OCI-LY7 (cell line): ENCODE measurements at regions not wholly inside any gene's neighbourhood (a gene's known extent, or its start where the extent isn't known, plus 50 kb on each side); places are given as distances from the start of the nearest gene placed in this dataset.

Experiments
- BruUV-seq: library from RNA; stranded (reverse); fragments of 400-500 nt; replicated peaks from 2 replicates; lab custom pipeline; 2021; lab: Mats Ljungman, UMichigan
- CTCF ChIA-PET: fragments of 300-600 bp; sonication (Branson Sonifier 250); formaldehyde crosslinking; loops from one replicate; lab custom pipeline; 2022; ENCODE audit warnings: antibody characterized with exemption; ENCODE audit not compliant: unreplicated experiment; lab: Charles Lee
- POLR2A ChIA-PET: fragments of 300-600 bp; sonication (Branson Sonifier 250); formaldehyde crosslinking; loops from one replicate; lab custom pipeline; 2022; ENCODE audit warnings: antibody characterized with exemption; lab: Charles Lee
- DNase-seq: peaks from one replicate; pipeline ENCODE4 v3.0.0-alpha.2; 2015; ENCODE audit warnings: low spot score
- H2AFZ ChIP-seq: fragments of 200-600 bp; sonication (generic), shearing (Covaris generic); 2 replicates; pipeline ENCODE4 v1.6.1; 2014; ENCODE audit warnings: mild to moderate bottlenecking, antibody characterized with exemption, low read length, moderate library complexity
- H3K27ac ChIP-seq: fragments of 200-600 bp; sonication (generic); 2 replicates; pipeline ENCODE4 v1.5.1; 2014; ENCODE audit warnings: mixed run types, low read depth, mild to moderate bottlenecking, moderate library complexity, low read length, inconsistent platforms; ENCODE audit not compliant: poor library complexity, severe bottlenecking
- H3K36me3 ChIP-seq: fragments of 200-600 bp; sonication (generic); 2 replicates; pipeline ENCODE4 v1.6.1; 2014; ENCODE audit warnings: mild to moderate bottlenecking, antibody characterized with exemption, low read length, moderate library complexity, mixed read lengths; ENCODE audit not compliant: insufficient read depth
- H3K4me1 ChIP-seq: fragments of 200-600 bp; sonication (generic); 2 replicates; pipeline ENCODE4 v1.5.1; 2014; ENCODE audit warnings: mild to moderate bottlenecking, low read length; ENCODE audit not compliant: insufficient read depth, poor library complexity, severe bottlenecking
- H3K4me2 ChIP-seq: fragments of 200-600 bp; sonication (generic); 2 replicates; pipeline ENCODE4 v1.6.1; 2014; ENCODE audit warnings: mild to moderate bottlenecking, low read length
- H3K4me3 ChIP-seq: fragments of 200-600 bp; sonication (generic); 2 replicates; pipeline ENCODE4 v1.5.1; 2014; ENCODE audit warnings: mild to moderate bottlenecking, low read depth, low read length; ENCODE audit not compliant: poor library complexity, severe bottlenecking
- H3K79me2 ChIP-seq: fragments of 200-600 bp; sonication (generic); 2 replicates; pipeline ENCODE4 v1.6.1; 2016; ENCODE audit warnings: low read depth, mild to moderate bottlenecking, low read length, moderate library complexity, mixed read lengths; ENCODE audit not compliant: insufficient read depth
- H3K9me2 ChIP-seq: fragments of 200-600 bp; sonication (generic); 2 replicates; pipeline ENCODE4 v1.6.1; 2016; ENCODE audit warnings: mild to moderate bottlenecking, low read length, mixed read lengths; ENCODE audit not compliant: insufficient read depth
- H3K9me3 ChIP-seq: fragments of 200-600 bp; sonication (generic); 2 replicates; pipeline ENCODE4 v1.6.1; 2014; ENCODE audit warnings: mild to moderate bottlenecking, mixed run types, low read length, mixed read lengths
- H4K20me1 ChIP-seq: fragments of 200-600 bp; sonication (generic); 2 replicates; pipeline ENCODE4 v1.6.1; 2014; ENCODE audit warnings: mild to moderate bottlenecking, antibody characterized with exemption, low read length, moderate library complexity, mixed read lengths; ENCODE audit not compliant: insufficient read depth
- EZH2phosphoT487 ChIP-seq: fragments of 200-600 bp; sonication (generic); IDR thresholded peaks from 2 replicates; pipeline ENCODE4 v1.6.1; 2018; ENCODE audit warnings: low read depth, borderline replicate concordance, mild to moderate bottlenecking, mixed run types, antibody characterized with exemption, low read length, moderate library complexity, mixed read lengths
- intact Hi-C: fragments of 100-400 bp; cut with micrococcal nuclease; formaldehyde crosslinking; loops from one replicate; pipeline ENCODE4 v1.10.0; 2022; ENCODE audit not compliant: unreplicated experiment
- TF ChIP-seq, protein P1 (sequence below): fragments of 200-600 bp; sonication (generic); conservative IDR thresholded peaks from 2 replicates; pipeline ENCODE4 v1.5.1; 2014; ENCODE audit warnings: mild to moderate bottlenecking, antibody characterized with exemption, low read length, moderate library complexity, mixed read lengths

DNA sequence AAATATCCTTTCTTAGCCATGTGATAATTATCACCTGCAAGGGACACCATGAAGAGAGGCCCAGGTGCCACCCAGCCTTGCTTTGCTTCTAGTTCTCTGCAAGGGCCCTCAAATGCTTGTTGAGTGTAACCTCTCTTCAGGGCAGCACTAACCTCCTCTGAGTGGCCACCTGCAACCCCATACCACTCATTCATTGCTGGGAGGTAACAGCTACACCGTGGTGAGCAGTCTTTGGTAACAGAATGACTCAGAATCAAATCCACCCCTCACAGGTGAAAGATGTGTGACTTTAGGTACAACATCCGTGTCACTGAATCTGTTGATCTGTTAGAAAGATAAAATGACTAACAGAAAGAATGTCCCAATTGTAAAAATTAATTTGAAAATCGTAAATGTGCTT, 365.1 kb upstream of the TRPC7 start:
- no peak overlapping the region for H2AFZ ChIP-seq
- no peaks in the 10 kb centered on the region for H3K9me3 ChIP-seq
- peaks cover 3% of the 10 kb centered on the region; the same call in 1 of the 2 replicates for H3K9me2 ChIP-seq
- no peak overlapping the region for H3K4me3 ChIP-seq
- POLR2A ChIA-PET = no interaction called here
- H3K79me2 ChIP-seq = no peaks in the 10 kb centered on the region
- no peaks in the 10 kb centered on the region for H3K36me3 ChIP-seq
- intact Hi-C loops = no loop called here
- no peaks in the 10 kb centered on the region for H4K20me1 ChIP-seq
- H3K4me2 ChIP-seq = no peak overlapping the region
- no peak for TF ChIP-seq EZH2phosphoT487
- TF ChIP-seq, protein P1, sequence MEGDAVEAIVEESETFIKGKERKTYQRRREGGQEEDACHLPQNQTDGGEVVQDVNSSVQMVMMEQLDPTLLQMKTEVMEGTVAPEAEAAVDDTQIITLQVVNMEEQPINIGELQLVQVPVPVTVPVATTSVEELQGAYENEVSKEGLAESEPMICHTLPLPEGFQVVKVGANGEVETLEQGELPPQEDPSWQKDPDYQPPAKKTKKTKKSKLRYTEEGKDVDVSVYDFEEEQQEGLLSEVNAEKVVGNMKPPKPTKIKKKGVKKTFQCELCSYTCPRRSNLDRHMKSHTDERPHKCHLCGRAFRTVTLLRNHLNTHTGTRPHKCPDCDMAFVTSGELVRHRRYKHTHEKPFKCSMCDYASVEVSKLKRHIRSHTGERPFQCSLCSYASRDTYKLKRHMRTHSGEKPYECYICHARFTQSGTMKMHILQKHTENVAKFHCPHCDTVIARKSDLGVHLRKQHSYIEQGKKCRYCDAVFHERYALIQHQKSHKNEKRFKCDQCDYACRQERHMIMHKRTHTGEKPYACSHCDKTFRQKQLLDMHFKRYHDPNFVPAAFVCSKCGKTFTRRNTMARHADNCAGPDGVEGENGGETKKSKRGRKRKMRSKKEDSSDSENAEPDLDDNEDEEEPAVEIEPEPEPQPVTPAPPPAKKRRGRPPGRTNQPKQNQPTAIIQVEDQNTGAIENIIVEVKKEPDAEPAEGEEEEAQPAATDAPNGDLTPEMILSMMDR = no peak
- DNase-seq = no peak
- CTCF ChIA-PET = no interaction called here
- no TSS peak for BruUV-seq
- no peak overlapping the region for H3K27ac ChIP-seq
- H3K4me1 ChIP-seq = no peaks in the 10 kb centered on the region

DNA sequence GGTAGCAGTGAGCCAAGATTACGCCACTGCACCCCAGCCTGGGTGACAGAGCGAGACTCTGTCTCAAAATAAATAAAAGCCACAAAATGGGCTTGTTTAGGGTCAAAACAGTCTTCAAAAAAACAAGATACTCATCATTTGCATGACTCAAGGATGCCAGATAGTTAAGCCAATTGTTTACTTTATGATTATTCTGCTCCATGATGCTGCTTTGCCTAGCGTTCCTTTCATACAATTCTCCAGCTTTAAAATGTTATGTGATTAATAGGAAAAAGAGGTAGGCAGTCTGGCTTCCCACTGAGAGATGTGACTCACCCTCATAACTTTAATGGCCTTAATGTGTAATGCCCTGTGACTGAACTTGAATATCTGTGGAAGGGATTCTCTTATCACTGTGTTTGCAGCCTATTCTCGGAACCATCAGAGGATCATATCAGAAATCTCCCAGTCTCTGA, 364.6 kb upstream of the TRPC7 start:
- intact Hi-C loops = no loop called here
- Histone ChIP-seq H3K4me2 (no peak overlapping the region), H3K9me2 (peaks cover 3% of the 10 kb centered on the region; the same call in 1 of the 2 replicates), H4K20me1 (no peaks in the 10 kb centered on the region), H2AFZ (no peak overlapping the region), H3K4me1 (no peaks in the 10 kb centered on the region), H3K79me2 (no peaks in the 10 kb centered on the region), H3K9me3 (no peaks in the 10 kb centered on the region), H3K36me3 (no peaks in the 10 kb centered on the region), H3K27ac (no peak overlapping the region), H3K4me3 (no peak overlapping the region)
- BruUV-seq = no TSS peak
- ChIA-PET CTCF (no interaction called here), POLR2A (no interaction called here)
- TF ChIP-seq, protein P1 = no peak
- TF ChIP-seq EZH2phosphoT487 = no peak
- DNase-seq = no peak

DNA sequence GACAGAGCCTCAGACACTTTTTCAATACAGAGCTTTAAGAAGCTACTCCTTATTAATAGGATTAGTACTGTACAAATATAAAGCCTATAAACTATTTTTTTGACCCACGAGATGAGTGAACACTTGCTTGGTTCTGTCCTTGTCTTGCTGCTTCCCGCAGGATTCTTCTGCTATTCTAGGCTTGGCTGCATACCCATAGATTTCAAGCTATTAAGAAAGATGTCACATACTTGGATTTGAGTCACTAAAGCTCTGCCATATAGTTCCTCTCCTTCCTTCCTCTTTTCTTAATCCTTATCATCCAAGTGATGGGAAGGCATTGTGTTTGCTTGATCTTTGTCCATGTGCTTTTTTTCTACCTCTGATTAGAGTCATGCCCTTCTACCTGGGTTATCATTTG, 361.2 kb upstream of the TRPC7 start:
- no peaks in the 10 kb centered on the region for H3K4me1 ChIP-seq
- no peaks in the 10 kb centered on the region for H3K79me2 ChIP-seq
- TF ChIP-seq, protein P1 = no peak
- TF ChIP-seq EZH2phosphoT487 = no peak
- no peaks in the 10 kb centered on the region for H3K9me3 ChIP-seq
- ChIA-PET POLR2A (no interaction called here), CTCF (no interaction called here)
- H3K9me2 ChIP-seq = peaks cover 3% of the 10 kb centered on the region; the same call in 1 of the 2 replicates
- no peak overlapping the region for H3K27ac ChIP-seq
- no peaks in the 10 kb centered on the region for H3K36me3 ChIP-seq
- no peak overlapping the region for H3K4me2 ChIP-seq
- intact Hi-C loops = no loop called here
- H4K20me1 ChIP-seq = no peaks in the 10 kb centered on the region
- no peak for DNase-seq
- no TSS peak for BruUV-seq
- no peak overlapping the region for H2AFZ ChIP-seq
- H3K4me3 ChIP-seq = no peak overlapping the region
